HFF-Myc (cell line): ENCODE measurements at regions not wholly inside any gene's neighbourhood (a gene's known extent, or its start where the extent isn't known, plus 50 kb on each side); places are given as distances from the start of the nearest gene placed in this dataset.

Experiments
- DNase-seq: peaks from one replicate; pipeline ENCODE4 v3.0.0-alpha.2; 2011; ENCODE audit warnings: low read depth; ENCODE audit errors: extremely low read depth
- H3K4me3 ChIP-seq: replicated peaks from 2 replicates; pipeline ENCODE4 v1.5.1; 2011; ENCODE audit warnings: low read depth, mild to moderate bottlenecking, control low read depth, low read length
- CTCF ChIP-seq: IDR thresholded peaks from 2 replicates; pipeline ENCODE4 v1.5.1; 2012; ENCODE audit warnings: mild to moderate bottlenecking, low read depth, low read length, control low read depth; ENCODE audit errors: missing control alignments

DNA sequence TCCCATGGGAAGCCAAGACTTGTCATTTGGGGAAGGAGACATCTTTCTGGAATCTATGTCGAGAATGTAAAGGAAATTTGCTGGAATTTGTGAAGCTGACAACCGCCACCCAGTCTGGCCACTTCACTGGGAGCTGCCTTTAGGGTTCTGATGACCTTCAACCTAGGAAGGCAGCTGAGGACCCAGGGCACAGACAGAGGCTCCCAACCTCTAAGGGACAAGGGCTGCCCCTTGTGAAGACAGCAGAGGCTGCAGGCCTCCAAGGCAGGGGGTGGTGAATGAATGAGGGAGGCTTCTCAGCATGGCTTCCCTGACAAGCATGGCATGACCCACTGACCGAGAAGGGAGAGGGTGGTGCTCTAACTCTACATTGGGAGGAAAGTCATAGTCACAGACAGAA lies 128.9 kb upstream of the ASB18 start:
- DNase-seq, result no peak
- TF ChIP-seq CTCF, result no peak
- no peak overlapping the region for H3K4me3 ChIP-seq

DNA sequence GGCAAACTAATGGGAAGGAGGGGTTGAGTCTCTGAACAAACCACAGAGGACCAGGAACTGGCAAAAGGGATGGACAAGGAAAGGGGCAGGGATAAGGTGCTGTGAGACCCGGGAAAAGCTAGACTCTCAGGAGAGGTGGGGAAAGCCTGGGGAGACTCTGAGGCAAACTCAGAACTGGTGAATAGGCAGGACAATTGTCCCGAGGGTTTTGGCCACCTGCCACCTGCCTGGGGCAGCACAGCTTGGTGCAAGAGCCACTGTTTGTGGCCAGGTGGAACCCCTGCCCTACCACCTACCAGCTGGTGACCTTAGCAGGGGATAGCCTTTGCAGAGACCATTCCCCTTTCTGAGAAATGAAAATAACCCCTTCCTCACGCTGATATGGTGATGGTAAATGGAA lies 129.4 kb upstream of the ASB18 start:
- no peak for TF ChIP-seq CTCF
- DNase-seq, result no peak
- H3K4me3 ChIP-seq, result no peak overlapping the region

GRCh38 chr2:236394571-236394970 lies 130.4 kb upstream of the ASB18 start:
- TF ChIP-seq CTCF, result no peak
- DNase-seq, result no peak
- no peak overlapping the region for H3K4me3 ChIP-seq

DNA sequence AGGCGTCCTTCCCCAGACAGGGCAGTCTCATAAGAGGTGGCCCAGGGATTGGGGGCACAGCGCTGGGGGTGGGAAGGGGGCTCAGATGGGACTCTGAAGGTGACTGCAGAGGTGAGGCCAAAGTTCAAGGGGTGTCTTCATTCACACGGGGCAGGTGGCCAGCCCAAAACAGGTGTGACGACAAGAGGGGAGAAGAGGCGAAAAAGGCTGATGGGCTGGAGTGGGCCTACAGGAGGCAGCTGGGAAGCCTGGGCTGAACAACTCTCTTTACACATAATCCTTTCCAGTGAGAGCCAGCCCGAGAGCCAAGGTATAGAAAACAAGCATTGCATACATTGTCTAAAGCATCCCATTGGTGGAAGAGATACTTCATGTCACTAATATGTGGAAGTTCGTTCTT lies 130.9 kb upstream of the ASB18 start:
- DNase-seq, result no peak
- no peak for TF ChIP-seq CTCF
- H3K4me3 ChIP-seq, result no peak overlapping the region

GRCh38 chr2:236396818-236397350 lies 132.7 kb upstream of the ASB18 start:
- DNase-seq, result no peak
- no peak overlapping the region for H3K4me3 ChIP-seq
- no peak for TF ChIP-seq CTCF

DNA sequence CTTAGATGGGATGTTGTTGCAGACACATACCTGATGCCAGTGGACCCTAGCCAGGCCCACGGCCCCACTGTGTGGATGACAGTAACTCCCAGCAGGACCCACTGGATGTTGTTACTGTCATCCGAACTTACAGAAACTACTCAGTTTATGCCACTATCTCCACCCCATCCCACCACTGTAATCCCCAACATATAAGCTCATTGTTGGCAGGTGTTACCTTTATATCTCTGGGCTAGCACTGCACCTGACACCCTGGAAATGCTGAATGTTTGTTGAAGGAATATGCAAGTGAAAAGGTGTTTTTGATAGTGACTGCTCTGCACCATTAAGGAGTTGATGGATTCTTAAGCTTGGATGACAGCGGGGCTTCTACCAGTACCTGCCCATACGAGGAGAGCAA lies 133.5 kb upstream of the ASB18 start:
- H3K4me3 ChIP-seq, result no peak overlapping the region
- DNase-seq, result no peak
- no peak for TF ChIP-seq CTCF

- no peak overlapping the region for H3K4me3 ChIP-seq
- no peak for DNase-seq
- no peak for TF ChIP-seq CTCF
Measured at GRCh38 chr2:236399409-236399808, 135.2 kb upstream of the ASB18 start.
